ENCODE measurements at regions not wholly inside any gene's neighbourhood (a gene's known extent, or its start where the extent isn't known, plus 50 kb on each side); places are given as distances from the start of the nearest gene placed in this dataset.

DNA sequence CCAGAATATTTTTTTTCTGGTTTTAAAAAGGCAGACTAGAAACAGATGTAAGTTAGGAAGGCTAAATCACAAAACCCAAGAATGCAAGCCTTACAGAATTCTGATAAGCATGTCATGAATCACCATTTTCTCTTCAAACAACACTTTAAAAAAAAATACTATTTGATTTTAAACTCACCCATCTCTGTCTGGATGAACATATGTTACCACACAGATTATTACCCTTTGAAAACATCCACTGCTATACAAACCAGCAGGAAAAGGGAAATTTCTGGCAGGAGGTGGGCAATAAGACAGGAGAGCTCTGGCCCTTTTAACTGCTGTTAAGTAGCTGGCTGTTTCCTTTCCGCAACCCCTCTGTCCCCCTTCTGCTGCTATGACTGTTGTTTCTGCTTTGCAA, 317.7 kb upstream of the NOCT start:
- no peak for DNase-seq (ENCODE audit: low spot score)
- H3K27me3 ChIP-seq (replicated peaks; ENCODE audit: insufficient read depth), result no peaks in the 10 kb centered on the region
- no peak for ATAC-seq (ENCODE audit: insufficient number of reproducible peaks, low FRiP score, low read depth)
- TF ChIP-seq, protein P1, sequence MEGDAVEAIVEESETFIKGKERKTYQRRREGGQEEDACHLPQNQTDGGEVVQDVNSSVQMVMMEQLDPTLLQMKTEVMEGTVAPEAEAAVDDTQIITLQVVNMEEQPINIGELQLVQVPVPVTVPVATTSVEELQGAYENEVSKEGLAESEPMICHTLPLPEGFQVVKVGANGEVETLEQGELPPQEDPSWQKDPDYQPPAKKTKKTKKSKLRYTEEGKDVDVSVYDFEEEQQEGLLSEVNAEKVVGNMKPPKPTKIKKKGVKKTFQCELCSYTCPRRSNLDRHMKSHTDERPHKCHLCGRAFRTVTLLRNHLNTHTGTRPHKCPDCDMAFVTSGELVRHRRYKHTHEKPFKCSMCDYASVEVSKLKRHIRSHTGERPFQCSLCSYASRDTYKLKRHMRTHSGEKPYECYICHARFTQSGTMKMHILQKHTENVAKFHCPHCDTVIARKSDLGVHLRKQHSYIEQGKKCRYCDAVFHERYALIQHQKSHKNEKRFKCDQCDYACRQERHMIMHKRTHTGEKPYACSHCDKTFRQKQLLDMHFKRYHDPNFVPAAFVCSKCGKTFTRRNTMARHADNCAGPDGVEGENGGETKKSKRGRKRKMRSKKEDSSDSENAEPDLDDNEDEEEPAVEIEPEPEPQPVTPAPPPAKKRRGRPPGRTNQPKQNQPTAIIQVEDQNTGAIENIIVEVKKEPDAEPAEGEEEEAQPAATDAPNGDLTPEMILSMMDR (IDR thresholded peaks at IDR 0.05), result no peak
- H3K27ac ChIP-seq, result no peak overlapping the region
- H3K4me3 ChIP-seq, result no peak overlapping the region
- peaks cover 0 to 7% of the 10 kb centered on the region in 2 donors for H3K4me1 ChIP-seq (ENCODE audit: control insufficient read depth in 1 of 2, low read depth in 2 of 2)
- H3K36me3 ChIP-seq, result no peaks in the 10 kb centered on the region
- H3K9me3 ChIP-seq, result no peaks in the 10 kb centered on the region

DNA sequence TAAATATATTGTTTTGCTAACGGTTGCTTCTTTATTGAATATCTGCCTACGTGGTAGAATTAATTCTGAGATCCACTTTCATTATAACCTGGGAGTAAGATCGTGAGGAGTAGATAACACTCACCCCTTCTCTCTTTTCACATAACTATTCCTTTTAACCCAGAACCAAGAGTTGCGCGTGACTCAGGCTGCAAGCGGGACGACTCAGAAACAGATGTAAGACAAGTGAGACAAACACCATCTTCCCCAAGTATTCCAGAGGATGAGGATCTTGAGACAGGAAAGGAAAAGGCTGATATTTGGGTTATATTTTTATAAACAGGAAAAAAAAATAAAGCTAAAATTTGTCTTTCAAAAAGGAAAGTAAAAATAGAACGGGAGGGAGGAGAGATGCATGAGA, 318.8 kb upstream of the NOCT start:
- peaks cover 0 to 7% of the 10 kb centered on the region in 2 donors for H3K4me1 ChIP-seq (ENCODE audit: control insufficient read depth in 1 of 2, low read depth in 2 of 2)
- H3K4me3 ChIP-seq, result no peak overlapping the region
- DNase-seq (ENCODE audit: low spot score), result no peak
- no peaks in the 10 kb centered on the region for H3K9me3 ChIP-seq
- no peaks in the 10 kb centered on the region for H3K36me3 ChIP-seq
- no peak overlapping the region for H3K27ac ChIP-seq
- no peak for ATAC-seq (ENCODE audit: insufficient number of reproducible peaks, low FRiP score, low read depth)
- H3K27me3 ChIP-seq (replicated peaks; ENCODE audit: insufficient read depth), result no peaks in the 10 kb centered on the region
- TF ChIP-seq, protein P1 (IDR thresholded peaks at IDR 0.05), result no peak

DNA sequence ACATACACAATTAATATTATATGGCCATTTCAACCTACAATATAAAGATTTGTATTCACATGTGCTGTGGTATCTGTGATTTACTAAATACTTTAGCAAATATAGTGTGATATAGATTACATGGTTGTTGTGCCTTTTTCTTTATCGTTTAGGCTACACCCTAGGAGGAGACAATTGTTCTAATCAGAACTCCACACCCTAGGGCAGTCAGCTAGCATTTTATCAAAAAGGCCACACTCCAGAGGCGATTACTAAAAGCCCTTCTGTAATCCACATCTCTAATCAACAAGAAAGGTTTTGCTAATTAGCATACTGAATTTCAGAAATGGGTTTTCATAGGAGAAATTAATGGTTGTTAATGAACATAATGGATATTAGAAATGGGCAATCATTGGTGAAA, 319.5 kb upstream of the NOCT start:
- Histone ChIP-seq H3K4me3 (no peak overlapping the region), H3K4me1 (ENCODE audit: control insufficient read depth in 1 of 2, low read depth in 2 of 2) (peaks cover 0 to 7% of the 10 kb centered on the region in 2 donors), H3K27ac (no peak overlapping the region), H3K27me3 (replicated peaks; ENCODE audit: insufficient read depth) (no peaks in the 10 kb centered on the region), H3K9me3 (no peaks in the 10 kb centered on the region), H3K36me3 (no peaks in the 10 kb centered on the region)
- TF ChIP-seq, protein P1 (IDR thresholded peaks at IDR 0.05), result no peak
- ATAC-seq (ENCODE audit: insufficient number of reproducible peaks, low FRiP score, low read depth), result no peak
- no peak for DNase-seq (ENCODE audit: low spot score)

DNA sequence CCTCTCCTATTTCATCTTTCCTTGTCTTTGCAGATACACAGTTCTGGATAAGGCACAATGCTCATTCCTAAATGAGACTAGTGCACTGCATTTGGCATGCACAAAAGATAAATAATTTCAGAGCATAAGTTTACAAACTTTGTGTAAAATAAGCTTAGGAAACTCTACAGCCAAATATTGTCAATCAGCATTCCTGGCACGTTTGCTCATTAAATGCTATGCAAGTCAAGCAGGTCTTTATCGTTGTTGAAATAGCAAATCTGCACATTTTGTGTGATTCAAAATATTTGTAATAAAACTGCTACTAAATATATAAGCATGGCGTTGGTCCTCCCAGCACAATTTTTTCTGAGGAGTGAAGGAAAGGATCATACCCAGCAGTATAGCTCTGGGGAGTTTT, 322.1 kb upstream of the NOCT start:
- Histone ChIP-seq H3K4me1 (ENCODE audit: control insufficient read depth in 1 of 2, low read depth in 2 of 2) (peaks cover 0 to 7% of the 10 kb centered on the region in 2 donors), H3K4me3 (no peak overlapping the region), H3K27ac (no peak overlapping the region), H3K9me3 (no peaks in the 10 kb centered on the region), H3K36me3 (no peaks in the 10 kb centered on the region), H3K27me3 (replicated peaks; ENCODE audit: insufficient read depth) (no peaks in the 10 kb centered on the region)
- DNase-seq (ENCODE audit: low spot score), result no peak
- ATAC-seq (ENCODE audit: insufficient number of reproducible peaks, low FRiP score, low read depth), result no peak
- TF ChIP-seq, protein P1 (IDR thresholded peaks at IDR 0.05), result no peak

DNA sequence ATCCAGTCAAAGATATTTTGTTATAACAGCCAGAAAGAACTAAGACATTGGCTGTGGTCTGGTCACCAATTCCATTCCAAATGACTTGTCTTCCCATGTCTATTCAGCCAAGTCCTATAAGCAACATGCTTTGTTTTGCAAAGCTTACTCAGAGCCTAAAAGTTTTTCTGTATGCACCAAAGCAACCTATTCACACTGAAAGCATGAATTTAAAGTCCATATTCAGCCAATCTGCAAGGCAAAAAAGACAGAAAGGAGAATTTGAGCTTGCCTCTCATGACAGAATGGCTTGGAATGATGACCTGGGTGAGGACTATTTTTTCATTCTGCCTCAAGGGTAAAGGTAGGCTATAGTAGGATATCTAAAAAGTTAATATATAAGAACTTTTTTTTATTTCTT, 323.2 kb upstream of the NOCT start:
- DNase-seq (ENCODE audit: low spot score) (no peak), ATAC-seq (ENCODE audit: insufficient number of reproducible peaks, low FRiP score, low read depth) (no peak)
- TF ChIP-seq, protein P1 (IDR thresholded peaks at IDR 0.05), result no peak

More for the DNA sequence above, 323.2 kb upstream of the NOCT start:
- H3K27ac ChIP-seq, result no peak overlapping the region
- H3K9me3 ChIP-seq, result no peaks in the 10 kb centered on the region
- peaks cover 0 to 4% of the 10 kb centered on the region in 2 donors for H3K4me1 ChIP-seq (ENCODE audit: control insufficient read depth in 1 of 2, low read depth in 2 of 2)
- H3K4me3 ChIP-seq, result no peak overlapping the region
- H3K27me3 ChIP-seq (replicated peaks; ENCODE audit: insufficient read depth), result no peaks in the 10 kb centered on the region
- no peaks in the 10 kb centered on the region for H3K36me3 ChIP-seq
